ENCODE measurements at regions not wholly inside any gene's neighbourhood (a gene's known extent, or its start where the extent isn't known, plus 50 kb on each side); places are given as distances from the start of the nearest gene placed in this dataset.
A peak's percentile ranks its signal among the peaks of the same experiment; 100 is the strongest.

DNA sequence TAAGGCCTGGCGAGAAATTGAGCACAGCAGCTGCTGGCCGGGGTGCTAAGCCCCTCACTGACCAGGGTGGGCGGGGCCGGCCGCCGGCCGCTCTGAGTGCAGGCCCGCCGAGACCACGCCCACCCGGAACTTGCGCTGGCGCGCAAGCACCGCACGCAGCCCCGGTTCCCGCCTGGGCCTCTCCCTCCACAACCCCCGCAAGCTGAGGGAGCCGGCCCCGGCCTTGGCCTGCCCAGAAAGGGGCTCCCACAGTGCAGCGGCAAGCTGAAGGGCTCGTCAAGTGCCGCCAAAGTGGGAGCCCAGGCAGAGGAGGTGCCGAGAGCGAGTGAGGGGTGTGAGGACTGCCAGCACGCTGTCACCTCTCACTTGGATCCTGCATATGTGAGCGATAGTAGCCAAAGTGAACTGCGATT lies 251.2 kb downstream of the GJA1 start (continued):
- TF ChIP-seq NCOA2 (IDR thresholded peaks at IDR 0.05; ENCODE audit: partially characterized antibody in 2 of 2) (no peak), CXXC5 (CRISPR knock-in tag; IDR thresholded peaks at IDR 0.05) (peak; percentile 26; the same call in 1 of the 2 replicates), ELF1 (tag; IDR thresholded peaks at IDR 0.05) (peak; percentile 18; the same call in 1 of the 2 replicates), ZNF354B (CRISPR knock-in tag; IDR thresholded peaks at IDR 0.05) (no peak), NFRKB (IDR thresholded peaks at IDR 0.05; ENCODE audit: low read depth) (no peak)

DNA sequence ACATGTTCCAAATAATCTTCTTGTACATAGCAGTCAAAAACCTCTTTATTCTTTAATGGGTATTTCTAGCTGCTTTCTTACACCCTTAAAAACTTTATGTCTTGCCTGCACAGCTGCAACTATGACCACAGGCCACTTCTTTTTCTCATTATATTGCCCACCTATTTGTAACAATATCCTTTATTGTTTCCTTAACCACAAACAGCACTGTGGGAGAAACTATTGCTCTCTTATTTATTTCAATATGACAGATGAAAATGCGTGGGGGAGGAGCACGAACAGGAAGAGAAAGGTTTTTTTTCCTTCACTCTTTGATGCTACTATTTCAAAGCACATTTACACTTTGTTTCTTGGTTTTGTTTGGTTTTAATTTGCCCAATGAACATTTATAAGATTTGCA lies 253.5 kb downstream of the GJA1 start:
- Histone ChIP-seq H2AFZ (ENCODE audit: low read depth, low read length) (no peak overlapping the region), H4K20me1 (replicated peaks; ENCODE audit: control insufficient read depth, insufficient read depth, low read length) (no peaks in the 10 kb centered on the region), H3K36me3 (ENCODE audit: control insufficient read depth, insufficient read depth, low read length) (no peaks in the 10 kb centered on the region), H3K9ac (ENCODE audit: insufficient read depth in 1 of 2, low read depth in 2 of 2, low read length in 2 of 2) (no peak overlapping the region), H3K4me1 (replicated peaks in 1 of 2; ENCODE audit: control insufficient read depth in 2 of 2, insufficient read depth in 2 of 2, low read length in 2 of 2) (peaks cover 0 to 6% of the 10 kb centered on the region in 2 experiments; a peak in 2 of 5 replicates), H3K4me3 (no peak overlapping the region), H3K9me3 (replicated peaks; ENCODE audit: control insufficient read depth, insufficient read depth, low read depth, low read length) (no peaks in the 10 kb centered on the region), H3K4me2 (ENCODE audit: insufficient read depth, low read length) (no peak overlapping the region), H3K79me2 (ENCODE audit: control insufficient read depth, insufficient read depth, low read length) (no peaks in the 10 kb centered on the region), H3K27ac (ENCODE audit: extremely low read depth, low read depth, low read length) (no peak overlapping the region), H3K27me3 (ENCODE audit: control insufficient read depth in 2 of 2, insufficient read depth in 2 of 2, low read length in 2 of 2) (no peaks in the 10 kb centered on the region), H3K9me1 (ENCODE audit: control insufficient read depth, insufficient read depth, low read length) (no peaks in the 10 kb centered on the region)
- 0% methylated on average over 2 of the region's 2 CpGs for WGBS (ENCODE audit: insufficient coverage, low coverage, missing lambda C conversion rate)
- POLR2A ChIA-PET: no interaction called here
- BruUV-seq (replicated peaks): no TSS peak
- intact Hi-C loops (cut with micrococcal nuclease) (no loop called here), in situ Hi-C loops (cut with MboI) (no loop called here)
- no peak for FAIRE-seq
- CTCF ChIA-PET (ENCODE audit: low intra/inter-chr PET ratio): no interaction called here
- no peak for DNase-seq (ENCODE audit: extremely low read depth in 1 of 4, low spot score in 3 of 4)
- ATAC-seq: no peak
- TF ChIP-seq NCOA6 (IDR thresholded peaks at IDR 0.05): no peak
- TF ChIP-seq, protein P1, sequence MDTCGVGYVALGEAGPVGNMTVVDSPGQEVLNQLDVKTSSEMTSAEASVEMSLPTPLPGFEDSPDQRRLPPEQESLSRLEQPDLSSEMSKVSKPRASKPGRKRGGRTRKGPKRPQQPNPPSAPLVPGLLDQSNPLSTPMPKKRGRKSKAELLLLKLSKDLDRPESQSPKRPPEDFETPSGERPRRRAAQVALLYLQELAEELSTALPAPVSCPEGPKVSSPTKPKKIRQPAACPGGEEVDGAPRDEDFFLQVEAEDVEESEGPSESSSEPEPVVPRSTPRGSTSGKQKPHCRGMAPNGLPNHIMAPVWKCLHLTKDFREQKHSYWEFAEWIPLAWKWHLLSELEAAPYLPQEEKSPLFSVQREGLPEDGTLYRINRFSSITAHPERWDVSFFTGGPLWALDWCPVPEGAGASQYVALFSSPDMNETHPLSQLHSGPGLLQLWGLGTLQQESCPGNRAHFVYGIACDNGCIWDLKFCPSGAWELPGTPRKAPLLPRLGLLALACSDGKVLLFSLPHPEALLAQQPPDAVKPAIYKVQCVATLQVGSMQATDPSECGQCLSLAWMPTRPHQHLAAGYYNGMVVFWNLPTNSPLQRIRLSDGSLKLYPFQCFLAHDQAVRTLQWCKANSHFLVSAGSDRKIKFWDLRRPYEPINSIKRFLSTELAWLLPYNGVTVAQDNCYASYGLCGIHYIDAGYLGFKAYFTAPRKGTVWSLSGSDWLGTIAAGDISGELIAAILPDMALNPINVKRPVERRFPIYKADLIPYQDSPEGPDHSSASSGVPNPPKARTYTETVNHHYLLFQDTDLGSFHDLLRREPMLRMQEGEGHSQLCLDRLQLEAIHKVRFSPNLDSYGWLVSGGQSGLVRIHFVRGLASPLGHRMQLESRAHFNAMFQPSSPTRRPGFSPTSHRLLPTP (IDR thresholded peaks at IDR 0.05; ENCODE audit: borderline replicate concordance, extremely low read depth, insufficient read length): no peak
- TF ChIP-seq, protein P2, sequence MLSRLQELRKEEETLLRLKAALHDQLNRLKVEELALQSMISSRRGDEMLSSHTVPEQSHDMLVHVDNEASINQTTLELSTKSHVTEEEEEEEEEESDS (CRISPR knock-in tag; IDR thresholded peaks at IDR 0.05): no peak
- TF ChIP-seq, protein P3, sequence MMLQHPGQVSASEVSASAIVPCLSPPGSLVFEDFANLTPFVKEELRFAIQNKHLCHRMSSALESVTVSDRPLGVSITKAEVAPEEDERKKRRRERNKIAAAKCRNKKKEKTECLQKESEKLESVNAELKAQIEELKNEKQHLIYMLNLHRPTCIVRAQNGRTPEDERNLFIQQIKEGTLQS (IDR thresholded peaks at IDR 0.05): no peak
- TF ChIP-seq, protein P3 (CRISPR knock-in tag; conservative IDR thresholded peaks at IDR 0.05): no peak
- TF ChIP-seq, protein P4, sequence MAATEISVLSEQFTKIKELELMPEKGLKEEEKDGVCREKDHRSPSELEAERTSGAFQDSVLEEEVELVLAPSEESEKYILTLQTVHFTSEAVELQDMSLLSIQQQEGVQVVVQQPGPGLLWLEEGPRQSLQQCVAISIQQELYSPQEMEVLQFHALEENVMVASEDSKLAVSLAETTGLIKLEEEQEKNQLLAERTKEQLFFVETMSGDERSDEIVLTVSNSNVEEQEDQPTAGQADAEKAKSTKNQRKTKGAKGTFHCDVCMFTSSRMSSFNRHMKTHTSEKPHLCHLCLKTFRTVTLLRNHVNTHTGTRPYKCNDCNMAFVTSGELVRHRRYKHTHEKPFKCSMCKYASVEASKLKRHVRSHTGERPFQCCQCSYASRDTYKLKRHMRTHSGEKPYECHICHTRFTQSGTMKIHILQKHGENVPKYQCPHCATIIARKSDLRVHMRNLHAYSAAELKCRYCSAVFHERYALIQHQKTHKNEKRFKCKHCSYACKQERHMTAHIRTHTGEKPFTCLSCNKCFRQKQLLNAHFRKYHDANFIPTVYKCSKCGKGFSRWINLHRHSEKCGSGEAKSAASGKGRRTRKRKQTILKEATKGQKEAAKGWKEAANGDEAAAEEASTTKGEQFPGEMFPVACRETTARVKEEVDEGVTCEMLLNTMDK (IDR thresholded peaks at IDR 0.05; ENCODE audit: borderline replicate concordance, insufficient read depth, low read depth, low read length, poor library complexity, severe bottlenecking): no peak
- TF ChIP-seq SMARCA4 (IDR thresholded peaks at IDR 0.05): no peak
- TF ChIP-seq, protein P5, sequence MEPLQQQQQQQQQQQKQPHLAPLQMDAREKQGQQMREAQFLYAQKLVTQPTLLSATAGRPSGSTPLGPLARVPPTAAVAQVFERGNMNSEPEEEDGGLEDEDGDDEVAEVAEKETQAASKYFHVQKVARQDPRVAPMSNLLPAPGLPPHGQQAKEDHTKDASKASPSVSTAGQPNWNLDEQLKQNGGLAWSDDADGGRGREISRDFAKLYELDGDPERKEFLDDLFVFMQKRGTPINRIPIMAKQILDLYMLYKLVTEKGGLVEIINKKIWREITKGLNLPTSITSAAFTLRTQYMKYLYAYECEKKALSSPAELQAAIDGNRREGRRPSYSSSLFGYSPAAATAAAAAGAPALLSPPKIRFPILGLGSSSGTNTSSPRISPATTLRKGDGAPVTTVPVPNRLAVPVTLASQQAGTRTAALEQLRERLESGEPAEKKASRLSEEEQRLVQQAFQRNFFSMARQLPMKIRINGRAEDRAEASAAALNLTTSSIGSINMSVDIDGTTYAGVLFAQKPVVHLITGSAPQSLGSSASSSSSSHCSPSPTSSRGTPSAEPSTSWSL (CRISPR knock-in tag; IDR thresholded peaks at IDR 0.05; ENCODE audit: borderline replicate concordance): no peak

All from K562 (cell line).